GM12801 (cell line): ENCODE measurements at regions not wholly inside any gene's neighbourhood (a gene's known extent, or its start where the extent isn't known, plus 50 kb on each side); places are given as distances from the start of the nearest gene placed in this dataset.

Experiments
- CTCF ChIP-seq: IDR thresholded peaks from one replicate; pipeline ENCODE4 v1.5.1; 2011; ENCODE audit warnings: control low read depth; ENCODE audit not compliant: insufficient read length; ENCODE audit errors: extremely low read depth

GRCh38 chr6:12543953-12544352, 172.6 kb upstream of the PHACTR1 start:
- no peak for TF ChIP-seq CTCF

GRCh38 chr6:12544821-12545565, 171.6 kb upstream of the PHACTR1 start:
- TF ChIP-seq CTCF: no peak

GRCh38 chr6:12545619-12546409, 170.8 kb upstream of the PHACTR1 start:
- TF ChIP-seq CTCF: no peak

GRCh38 chr6:12546410-12547002, 170.1 kb upstream of the PHACTR1 start:
- no peak for TF ChIP-seq CTCF

GRCh38 chr6:12548526-12548925, 168.0 kb upstream of the PHACTR1 start:
- no peak for TF ChIP-seq CTCF

GRCh38 chr6:12555267-12555666, 161.3 kb upstream of the PHACTR1 start:
- no peak for TF ChIP-seq CTCF

GRCh38 chr6:12555781-12556180, 160.8 kb upstream of the PHACTR1 start:
- TF ChIP-seq CTCF: no peak
